Activated CD4-positive, CD25-positive, alpha-beta regulatory T cell treated with anti-CD3 and anti-CD28 coated beads, Interleukin-2, amount 50 U/mL, for 24 hours (primary cell): ENCODE measurements at regions not wholly inside any gene's neighbourhood (a gene's known extent, or its start where the extent isn't known, plus 50 kb on each side); places are given as distances from the start of the nearest gene placed in this dataset.
"Not testable (repeated sequence)": the region's sequence is repeated elsewhere in the genome, so short reads cannot be mapped to it uniquely, and the experiment has no call there.

Source experiments
- ATAC-seq, 2 donors: fragments of 150-1000 bp; cut with Tn5 transposase; one replicate each; pipeline ENCODE4 v1.10.0; 2021; ENCODE audit warnings: mild to moderate bottlenecking in 1 of 2, moderate library complexity in 1 of 2

DNA sequence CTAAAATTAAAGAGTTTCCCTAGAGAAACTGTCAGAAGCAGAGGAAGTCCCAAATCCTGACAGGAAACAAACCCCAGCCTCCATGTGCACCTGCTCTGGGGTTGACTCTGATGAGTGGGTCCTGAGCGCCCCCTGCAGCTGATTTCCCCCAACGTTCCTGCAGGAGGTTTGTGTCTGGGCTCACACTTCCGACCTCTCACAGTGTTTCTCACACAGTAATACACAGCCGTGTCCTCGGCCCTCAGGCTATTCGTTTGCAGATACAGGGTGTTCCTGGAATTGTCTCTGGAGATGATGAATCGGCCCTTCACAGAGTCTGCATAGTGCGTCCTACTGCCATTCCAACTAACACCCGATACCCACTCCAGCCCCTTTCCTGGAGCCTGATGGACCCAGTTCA, 862.8 kb downstream of the TMEM121 start:
- ATAC-seq, result not testable (repeated sequence)

DNA sequence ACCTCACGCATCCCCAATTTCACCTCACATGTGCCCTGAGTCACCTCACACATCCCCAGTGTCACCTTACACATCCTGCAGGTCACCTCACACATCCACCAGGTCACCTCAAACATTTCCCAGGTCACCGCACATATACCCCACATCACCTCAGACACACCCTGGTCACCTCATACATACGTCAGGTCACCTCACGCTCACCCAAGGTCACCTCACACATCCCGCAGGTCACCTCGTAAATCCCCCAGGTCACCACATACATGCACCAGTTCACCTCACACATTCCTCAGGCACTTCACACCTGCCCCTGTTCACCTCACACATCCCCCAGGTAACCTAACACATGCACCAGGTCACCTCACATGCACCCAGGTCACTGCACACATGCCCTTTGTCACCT, 864.0 kb downstream of the TMEM121 start:
- ATAC-seq, result no peak

DNA sequence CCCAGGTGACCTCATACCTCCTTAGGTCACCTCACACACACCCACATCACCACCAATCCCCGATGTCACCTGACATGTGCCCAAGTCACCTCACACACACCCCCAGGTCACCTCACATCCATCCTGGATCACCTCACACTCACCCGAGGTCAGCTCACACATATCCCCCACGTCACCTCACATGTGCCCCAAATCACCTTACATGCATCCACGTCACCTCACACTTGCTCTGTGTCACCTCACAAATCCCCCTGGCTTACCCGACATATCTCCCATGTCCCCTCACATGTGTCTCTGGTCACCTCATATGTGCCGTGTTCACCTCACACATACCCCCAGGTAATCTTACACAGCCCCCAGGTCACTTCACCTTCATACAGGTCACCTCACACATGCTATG, 864.6 kb downstream of the TMEM121 start:
- no peak for ATAC-seq

DNA sequence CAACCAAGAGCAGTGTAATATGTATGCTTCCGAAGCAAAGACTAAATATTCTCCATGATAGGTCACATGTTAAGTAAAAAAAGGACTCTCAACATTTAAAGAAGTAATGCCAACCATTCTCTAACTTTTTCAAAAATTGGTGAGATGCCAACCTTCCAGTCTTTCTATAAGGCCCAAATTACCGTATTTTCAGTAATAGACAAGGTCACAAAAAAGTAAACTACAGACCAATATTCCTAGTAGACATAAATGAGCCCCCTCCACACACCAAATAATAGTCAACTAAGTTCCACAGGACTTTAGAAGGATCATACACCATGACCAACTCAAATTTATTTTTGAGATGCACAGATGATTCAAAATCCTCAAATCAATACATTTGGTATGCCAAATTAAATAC, 867.4 kb downstream of the TMEM121 start:
- ATAC-seq, result no peak

DNA sequence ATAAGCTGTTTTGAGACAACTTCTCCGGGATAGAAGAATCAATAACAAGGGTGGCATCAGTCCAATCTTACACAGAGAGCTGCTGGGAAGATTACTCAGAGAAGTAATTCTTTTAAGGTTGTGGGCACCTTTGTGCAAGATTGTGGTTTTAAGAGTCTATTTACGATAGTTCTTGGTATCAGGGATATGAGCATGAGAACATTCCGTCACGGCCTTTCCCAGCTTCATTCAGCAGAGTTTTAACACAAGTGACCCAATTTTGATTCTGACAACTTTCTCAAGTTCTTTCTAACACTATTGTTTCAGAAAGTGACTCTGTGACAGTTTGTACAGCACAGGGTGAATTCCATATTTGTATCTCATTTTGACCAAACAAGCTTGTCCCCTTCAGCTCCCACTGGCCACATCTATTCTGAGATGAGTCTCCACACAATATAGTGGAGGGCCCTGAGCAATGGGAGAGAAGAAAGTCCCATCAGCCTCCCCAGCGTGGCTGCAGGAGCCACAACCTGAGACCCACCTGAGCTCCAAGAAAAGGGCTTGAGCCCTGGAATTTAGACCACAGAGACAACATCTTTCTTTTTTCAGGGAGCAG, 869.2 kb downstream of the TMEM121 start:
- ATAC-seq, result peak in 1 of 2 donors; percentile 24

DNA sequence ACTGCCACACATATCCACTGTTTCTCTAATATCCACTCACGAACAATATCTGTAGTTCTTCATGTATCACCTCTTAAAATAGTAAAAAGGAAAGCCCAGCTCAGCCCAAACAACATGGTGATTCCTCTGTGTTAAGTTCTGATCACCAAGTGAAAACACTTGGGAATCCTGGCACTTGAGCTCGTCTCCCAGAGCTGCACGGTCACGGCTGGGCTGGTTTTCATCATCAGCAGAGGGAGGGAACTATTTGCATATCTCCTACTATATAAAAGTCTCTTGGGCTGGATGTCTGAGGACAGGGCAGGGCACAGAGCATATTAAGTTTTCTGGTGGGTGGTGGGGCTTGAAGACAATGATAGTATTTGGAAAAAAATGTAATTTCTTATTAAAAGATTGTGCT, 870.6 kb downstream of the TMEM121 start:
- no peak for ATAC-seq

DNA sequence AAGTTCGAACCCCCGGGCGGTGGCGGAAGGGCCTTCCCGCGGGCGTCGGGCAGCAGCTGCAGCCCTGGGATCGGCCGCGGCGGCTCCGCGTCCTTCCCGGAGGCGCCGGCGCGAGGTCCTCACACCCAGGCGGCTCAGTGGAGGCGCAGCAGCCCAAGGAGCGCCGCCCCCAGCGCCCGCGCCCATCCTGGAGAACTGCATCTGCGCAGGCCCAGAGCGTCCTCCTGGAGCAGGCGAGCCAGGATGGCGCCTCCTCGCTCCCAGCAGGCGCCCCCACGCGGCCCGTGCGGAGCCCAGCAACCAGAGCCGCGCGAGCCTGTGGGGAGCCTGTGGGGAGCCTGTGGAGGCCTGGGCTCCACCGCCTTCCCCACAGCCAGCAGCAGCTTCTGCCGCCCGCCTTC, 872.5 kb downstream of the TMEM121 start:
- peak; percentile 27 to 38 for ATAC-seq

DNA sequence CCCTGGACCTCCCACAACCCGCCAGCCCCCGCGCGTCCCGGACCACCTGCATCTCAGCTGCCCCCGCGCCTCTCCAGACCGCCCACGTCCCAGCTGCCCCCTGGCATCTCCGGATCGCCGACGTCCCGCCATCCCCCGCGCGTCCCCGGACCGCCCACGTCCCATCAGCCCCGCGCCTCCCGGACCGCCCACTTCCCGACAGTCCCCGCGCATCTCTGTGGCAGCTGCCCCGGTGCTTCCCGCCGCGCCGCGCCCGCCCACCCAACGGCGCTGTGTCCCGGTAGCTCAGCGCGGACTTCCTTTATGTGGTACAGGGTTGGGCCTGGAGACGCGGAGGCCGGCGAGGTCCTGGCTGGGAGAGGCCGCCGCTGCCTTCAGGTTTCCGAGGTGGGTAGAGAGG, 874.9 kb downstream of the TMEM121 start:
- not testable (repeated sequence) for ATAC-seq

DNA sequence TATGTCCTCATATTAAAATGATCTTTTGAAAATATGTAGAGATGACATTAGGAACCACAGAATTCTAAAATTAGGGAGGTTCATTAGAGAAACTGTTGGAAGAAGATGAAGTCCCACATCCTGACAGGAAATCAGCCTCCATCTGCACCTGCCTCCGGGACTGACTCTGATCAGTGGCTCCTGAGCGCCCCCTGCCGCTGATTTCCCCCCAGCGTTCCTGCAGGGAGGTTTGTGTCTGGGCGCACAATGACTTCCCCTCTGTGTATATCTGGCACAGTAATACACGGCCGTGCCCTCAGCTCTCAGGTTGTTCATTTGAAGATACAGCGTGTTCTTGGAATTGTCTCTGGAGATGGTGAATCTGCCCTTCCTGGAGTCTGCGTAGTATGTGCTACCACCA, 883.8 kb downstream of the TMEM121 start:
- ATAC-seq, result not testable (repeated sequence)

DNA sequence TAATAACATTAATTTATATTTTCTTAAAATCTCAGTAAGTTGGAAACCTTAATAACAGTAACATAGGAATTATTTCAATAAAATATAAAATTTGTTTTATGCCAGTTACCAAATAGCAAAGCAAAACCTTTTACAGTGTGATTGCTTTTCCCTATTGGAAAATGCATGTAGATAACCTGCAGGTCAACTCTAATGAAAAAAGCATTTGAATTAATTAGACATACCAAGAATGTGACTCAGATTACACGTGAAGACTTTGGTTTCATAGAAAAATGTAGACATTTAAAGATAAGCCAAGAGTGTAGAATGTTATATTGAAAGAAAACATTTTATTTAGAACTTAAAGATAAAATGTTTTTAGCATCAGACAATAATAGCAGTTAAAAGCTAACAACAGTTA, 888.1 kb downstream of the TMEM121 start:
- no peak for ATAC-seq

DNA sequence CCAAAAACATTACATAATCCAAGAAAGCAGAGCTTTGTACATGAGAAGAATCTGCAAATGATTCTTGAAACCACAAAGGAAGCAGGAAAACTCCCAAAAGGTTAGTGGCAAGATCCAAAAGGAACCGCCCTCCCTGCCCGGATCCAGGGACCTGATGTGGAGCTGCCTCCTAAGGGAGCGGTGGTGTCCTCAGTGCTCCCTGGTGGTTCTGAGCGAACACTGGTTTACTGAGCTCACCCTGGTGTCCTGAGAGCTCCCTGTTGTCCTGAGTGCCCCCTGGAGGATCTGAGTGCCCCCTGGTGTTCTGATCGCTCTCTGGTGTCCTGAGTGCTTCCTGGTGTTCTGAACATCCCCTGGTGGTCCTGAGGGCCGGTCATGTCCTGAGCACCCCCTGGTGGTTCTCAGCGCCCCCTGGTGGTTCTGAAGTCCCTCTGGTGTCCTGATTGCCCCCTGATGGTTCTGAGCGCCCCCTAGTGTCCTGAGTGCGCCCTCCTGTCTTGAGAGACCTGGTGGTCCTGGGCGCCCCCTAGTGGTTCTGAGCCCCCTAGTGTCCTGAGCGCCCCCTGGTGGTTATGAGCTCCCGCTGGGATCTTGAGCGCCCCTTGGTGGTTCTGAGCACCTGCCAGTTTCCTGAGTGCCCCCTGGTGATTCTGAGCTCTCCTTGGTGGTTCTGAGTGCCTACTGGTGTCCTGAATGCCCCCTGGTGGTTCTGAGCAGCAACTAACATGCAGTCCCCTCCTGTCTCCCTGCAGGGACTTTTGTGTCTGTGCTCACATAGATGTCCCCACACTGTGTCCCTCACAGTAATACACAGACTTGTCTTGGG, 891.1 kb downstream of the TMEM121 start:
- peak; percentile 80 to 81 for ATAC-seq

DNA sequence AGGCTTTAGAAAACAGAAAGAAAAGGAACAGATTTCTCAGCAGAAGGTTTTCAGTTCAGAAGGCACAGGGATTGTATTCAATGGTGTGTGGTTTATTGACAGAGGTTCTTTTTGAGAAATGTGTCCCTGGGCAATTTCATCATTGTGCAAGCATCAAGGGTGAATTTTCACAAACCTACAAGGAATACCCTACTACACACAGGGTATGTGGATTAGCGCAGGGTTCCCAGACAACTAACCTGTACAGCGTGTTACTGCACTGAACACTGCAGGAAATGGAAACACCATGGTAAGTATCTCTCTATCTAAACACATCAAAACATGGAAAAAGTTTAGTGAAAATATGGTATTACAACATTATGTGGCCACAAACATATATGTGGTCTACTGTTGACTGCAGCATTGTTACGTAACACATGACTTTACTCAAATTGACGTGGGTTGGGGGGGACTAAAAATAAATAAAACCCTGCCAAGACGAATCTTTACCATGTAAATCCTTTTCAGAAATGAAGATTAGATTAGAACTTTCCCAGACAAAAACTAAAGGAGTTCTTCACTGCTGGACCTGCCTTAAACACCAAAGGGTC, 893.1 kb downstream of the TMEM121 start:
- ATAC-seq, result no peak

DNA sequence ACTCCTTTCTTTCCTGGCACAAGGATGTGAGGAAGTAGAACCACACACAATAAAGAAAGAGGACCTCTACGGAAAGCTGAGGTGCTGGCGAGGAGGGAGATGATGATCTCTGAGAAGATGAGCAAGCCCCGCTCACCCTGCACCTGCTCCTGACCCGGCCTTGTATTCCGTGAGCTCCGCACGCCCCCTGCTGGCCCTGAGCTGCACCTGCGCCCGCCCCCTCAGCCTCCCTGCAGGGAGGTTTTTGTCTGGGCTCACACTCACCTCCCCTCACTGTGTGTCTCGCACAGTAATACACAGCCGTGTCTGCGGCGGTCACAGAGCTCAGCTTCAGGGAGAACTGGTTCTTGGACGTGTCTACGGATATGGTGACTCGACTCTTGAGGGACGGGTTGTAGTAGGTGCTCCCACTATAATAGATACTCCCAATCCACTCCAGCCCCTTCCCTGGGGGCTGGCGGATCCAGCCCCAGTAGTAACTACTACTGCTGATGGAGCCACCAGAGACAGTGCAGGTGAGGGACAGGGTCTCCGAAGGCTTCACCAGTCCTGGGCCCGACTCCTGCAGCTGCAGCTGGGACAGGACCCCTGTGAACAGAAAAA, 895.1 kb downstream of the TMEM121 start:
- ATAC-seq, result peak; percentile 68 to 76

DNA sequence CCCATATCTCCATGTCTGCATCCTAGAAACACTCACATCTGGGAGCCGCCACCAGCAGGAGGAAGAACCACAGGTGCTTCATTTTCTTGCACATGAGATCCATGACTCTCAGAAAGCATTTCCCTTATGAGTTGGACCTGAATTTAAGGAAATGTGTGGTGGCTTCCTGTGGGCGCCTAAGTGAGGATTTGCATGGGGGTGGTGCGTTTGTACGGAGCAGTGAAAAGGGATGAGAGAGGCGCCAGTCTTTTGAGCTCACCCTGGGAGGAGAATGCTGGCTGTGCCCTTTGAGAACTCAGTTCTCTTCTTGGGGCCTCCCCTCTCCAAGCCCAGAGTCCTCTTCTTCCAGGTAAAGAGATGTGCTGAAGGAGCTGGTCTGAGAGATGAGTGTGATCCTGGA, 895.7 kb downstream of the TMEM121 start:
- no peak for ATAC-seq

DNA sequence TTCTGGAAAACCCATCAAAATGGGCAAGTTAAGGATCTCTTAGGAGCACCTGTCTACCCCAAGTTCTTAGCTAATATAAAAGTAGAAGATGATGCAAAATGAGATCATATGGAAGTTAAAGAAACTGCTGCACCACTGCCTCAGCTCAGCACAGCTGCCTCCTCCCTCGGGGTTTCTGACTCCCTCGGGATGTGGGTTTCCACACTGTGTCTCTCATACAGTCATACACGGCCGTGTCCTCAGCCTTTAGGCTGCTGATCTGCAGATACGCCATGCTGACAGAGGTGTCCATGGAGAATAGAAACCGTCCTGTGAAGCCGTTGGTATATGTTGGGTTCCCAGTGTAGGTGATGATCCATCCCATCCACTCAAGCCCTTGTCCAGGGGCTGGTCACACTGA, 898.8 kb downstream of the TMEM121 start:
- ATAC-seq, result not testable (repeated sequence)

DNA sequence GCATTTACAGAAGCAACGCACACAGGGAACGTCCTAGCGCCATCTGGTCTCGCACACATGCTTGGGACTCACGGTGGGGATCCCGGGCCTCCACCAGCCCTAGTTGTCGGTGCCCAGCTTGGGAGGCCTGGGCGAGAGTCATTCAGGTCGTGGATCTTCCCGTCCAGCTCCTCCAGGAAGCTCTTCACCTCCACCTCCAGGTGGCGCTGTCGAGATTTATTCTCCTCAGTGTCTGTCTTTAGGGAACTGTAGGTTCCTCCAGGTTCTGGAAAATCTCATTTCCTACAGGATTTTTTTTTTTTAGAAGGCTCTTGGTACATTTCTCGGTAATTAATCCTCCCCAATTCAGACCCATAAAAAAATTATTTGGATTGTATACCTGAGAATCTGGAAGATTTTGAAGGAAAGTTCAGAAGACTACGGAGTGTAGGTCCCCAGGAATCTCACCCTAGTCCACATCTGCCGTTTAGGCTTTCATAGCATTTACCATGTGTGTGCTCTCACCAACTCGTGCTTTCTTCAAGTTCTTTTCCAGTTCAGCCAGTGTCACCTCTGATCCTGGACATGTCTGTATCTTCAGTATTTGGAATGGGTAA, 910.0 kb downstream of the TMEM121 start:
- ATAC-seq, result no peak

DNA sequence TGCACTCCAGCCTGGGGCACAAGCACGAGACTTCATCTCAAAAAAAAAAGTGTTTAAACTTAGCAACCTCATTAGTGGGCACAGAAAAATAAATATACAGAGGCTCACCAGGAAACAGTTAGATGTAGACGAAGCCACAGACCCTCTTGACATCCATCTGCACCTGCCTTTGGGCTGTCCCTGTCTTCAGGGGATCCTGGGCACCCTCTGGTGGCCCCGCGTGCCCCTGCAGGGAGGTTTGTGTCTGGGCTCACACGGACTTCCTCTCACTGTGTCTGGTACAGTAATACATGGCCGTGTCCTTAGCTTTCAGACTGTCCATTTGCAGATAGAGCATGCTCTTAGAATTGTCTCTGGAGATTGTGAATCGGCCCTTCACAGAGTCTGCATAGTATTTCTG, 916.5 kb downstream of the TMEM121 start:
- peak; percentile 61 to 66 for ATAC-seq

DNA sequence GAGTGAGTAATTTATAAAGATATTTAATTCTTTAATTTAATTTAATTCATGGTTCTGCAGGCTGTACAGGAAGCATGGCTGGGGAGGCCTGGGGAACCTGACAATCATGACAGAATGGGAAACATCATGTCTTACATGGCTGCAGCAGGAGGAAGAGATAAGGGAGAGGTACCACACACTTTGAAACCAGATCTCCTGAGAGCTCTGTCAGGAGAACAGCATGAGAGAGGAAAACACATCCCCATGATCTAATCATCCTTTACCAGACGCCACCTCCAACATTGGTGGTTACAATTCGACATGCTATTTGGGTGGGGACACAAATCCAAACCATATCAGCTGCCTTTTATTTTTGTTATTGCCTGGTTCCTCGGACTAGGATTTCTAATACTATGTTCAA, 928.6 kb downstream of the TMEM121 start:
- no peak for ATAC-seq

DNA sequence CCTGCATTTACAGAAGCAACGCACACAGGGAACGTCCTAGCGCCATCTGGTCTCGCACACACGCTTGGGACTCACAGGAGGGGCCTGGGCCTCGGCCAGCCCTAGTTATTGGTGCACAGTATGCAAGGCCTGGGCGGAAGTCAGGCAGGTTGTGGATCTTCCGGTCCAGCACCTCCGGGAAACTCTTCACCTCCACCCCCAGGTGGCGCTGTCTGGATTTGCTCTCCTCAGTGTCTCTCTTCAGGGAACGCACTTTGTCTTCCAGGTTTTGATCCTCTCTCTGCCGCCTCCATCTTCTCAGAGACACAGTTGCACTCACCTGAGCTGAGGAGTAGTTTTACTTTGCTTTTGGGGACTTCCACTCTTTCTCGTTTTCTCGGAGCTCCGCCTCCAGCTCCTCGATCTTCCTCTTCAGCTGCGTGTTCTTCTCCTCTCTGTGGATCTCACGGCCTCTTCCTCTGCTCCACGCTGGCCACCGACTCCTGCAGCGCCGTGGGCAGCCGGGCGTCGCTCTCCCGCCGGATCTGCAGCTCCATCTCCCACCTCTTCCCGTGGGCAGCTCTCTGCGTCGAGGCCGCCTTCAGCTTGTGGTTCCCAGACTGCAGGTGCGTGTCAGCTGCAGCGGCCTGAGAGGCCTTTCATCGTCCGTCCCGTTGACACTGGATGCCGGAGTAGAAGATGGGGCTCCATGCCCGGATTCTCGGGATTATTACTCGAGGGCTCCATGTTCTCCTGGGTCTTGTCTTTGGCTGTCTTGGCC, 933.8 kb downstream of the TMEM121 start:
- peak; percentile 51 to 70 for ATAC-seq

DNA sequence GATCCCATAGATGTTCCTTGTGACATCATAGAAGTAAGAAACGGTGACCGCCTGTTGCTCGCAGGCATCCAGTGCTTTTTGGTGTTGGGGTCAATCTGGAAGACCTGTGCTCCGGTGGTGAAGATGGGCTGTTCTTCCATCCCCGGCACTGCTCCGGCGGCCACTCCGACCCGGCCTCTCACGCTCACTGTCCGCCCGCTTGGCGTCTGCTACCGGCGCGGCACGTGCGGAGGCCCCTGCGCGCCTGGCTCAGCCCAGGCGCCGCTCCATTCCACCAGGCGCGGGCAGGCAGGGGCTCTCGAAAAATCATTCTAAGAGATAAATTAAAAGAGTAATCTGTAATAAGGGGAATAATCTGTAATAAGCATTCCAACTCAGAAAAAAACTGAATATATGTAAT, 934.5 kb downstream of the TMEM121 start:
- no peak for ATAC-seq

DNA sequence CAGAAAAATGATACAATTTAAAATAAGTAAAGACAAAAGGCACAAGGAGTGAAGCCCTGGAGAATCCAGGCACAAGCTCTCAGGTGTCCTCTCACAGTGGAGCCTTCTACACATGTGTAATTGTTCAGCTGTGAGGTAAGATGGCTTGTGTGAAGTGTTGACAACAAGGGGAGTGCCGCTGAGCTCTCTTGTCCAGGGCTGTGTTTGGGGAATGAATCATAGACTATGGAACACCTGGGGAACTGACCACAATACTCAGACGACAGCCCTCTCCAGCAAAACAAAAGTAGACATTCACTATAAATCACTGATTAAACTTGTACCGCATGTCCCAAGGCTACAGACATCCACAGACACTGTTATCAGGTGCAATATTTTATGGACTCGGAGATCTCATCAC, 940.1 kb downstream of the TMEM121 start:
- peak in 1 of 2 donors; percentile 20 for ATAC-seq

DNA sequence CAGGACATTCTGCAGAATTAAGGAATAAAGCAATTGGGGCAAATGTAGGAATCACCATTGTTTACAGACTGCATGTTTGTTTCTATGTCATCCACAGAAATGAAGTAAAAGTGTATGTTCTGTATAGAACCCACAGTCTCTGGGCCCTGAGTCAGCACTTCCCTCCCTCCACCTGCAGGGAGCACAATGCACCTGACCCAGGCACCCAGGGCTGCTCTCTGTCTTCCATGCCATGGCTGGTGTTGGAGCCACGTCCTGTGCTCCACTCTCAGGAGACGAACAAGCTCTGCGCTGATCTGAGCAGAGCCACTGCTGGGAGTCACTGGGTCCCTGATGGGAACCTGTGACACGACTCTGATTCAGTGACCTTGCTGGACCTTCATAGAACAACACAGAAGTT, 942.5 kb downstream of the TMEM121 start:
- ATAC-seq, result peak in 1 of 2 donors; percentile 60
